ENCODE measurements at regions not wholly inside any gene's neighbourhood (a gene's known extent, or its start where the extent isn't known, plus 50 kb on each side); places are given as distances from the start of the nearest gene placed in this dataset.

DNA sequence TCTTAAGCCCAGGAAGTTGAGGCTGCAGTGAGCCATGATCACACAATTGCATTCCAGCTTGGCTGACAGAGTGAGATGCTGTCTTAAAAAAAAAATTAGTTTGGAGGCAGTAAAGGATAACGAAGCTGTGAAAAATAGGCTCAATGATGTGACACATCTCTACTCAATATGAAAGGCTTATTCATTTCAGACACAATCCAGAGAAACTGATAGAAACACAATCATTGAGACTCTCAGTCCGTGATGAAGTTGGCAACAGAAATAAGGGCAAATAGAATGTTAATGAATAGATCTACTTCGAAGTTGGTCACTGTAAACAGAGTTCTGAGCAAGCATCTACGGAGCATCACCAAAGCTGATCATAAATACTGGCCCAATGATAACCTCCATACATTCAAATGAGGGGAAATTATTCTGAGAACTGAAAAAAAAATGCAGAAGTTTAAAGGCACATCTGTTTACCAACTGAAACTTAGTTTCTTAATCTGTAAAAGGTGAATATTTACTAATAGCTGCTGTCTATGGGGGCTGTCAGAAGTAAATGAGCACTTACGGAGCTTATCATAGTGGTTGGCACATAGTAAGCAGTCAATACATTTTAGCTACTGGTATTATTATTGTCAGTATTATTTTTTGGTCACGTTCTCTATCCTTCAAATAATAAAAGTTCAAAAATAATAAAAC, 70.4 kb downstream of the AKR1B1 start:
- WGBS (ENCODE audit: low lambda C conversion rate) = 10% methylated on average over 6 of the region's 6 CpGs
- intact Hi-C loops (cut with micrococcal nuclease; ENCODE audit: unreplicated experiment) = no loop called here

DNA sequence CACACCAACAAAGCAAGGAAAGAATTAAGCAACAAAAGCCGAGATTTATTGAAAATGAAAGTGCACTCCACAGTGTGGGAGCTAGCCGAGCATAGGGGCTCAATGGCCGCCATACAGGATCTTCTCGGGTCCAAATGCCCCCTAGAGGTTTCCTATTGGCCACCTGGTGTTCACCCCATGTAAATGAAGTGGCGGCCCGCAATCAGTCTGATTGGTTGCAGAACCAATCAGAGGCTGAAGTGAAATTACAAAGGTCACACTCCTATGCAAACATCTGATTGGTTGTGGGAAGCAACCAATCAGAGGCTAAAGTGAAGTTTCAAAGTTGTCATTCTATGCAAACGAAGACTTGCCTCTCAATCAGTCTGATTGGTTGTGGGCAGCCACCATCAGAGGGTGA, 61.8 kb upstream of the SLC35B4 start:
- FAIRE-seq = no peak
- H2AFZ ChIP-seq (ENCODE audit: low read length) = no peak overlapping the region

More for the DNA sequence above, 70.4 kb downstream of the AKR1B1 start:
- POLR2A ChIA-PET = no interaction called here
- TF ChIP-seq JUND (CRISPR knock-in tag; IDR thresholded peaks at IDR 0.05) (no peak), ZNF354B (CRISPR knock-in tag; IDR thresholded peaks at IDR 0.05) (no peak), HOXD1 (CRISPR knock-in tag; IDR thresholded peaks at IDR 0.05) (no peak), KLF15 (CRISPR knock-in tag; IDR thresholded peaks at IDR 0.05; ENCODE audit: borderline replicate concordance) (no peak), FOXP1 (IDR thresholded peaks at IDR 0.05) (no peak), FOXP1 (CRISPR knock-in tag; IDR thresholded peaks at IDR 0.05) (no peak)
- H3K4me3 ChIP-seq (replicated peaks in 1 of 3; ENCODE audit: insufficient read depth in 1 of 3, low read depth in 2 of 3, low read length in 3 of 3) = no peak overlapping the region
- no peak for FAIRE-seq
- no peak for DNase-seq (ENCODE audit: low spot score)
- H3K4me1 ChIP-seq (ENCODE audit: insufficient read depth, low read length) = no peaks in the 10 kb centered on the region
- in situ Hi-C loops (cut with HindIII; ENCODE audit: extremely low pct_ligation_motif_present, low pct_unique_long_range_greater_than_20kb) = no loop called here
- no peaks in the 10 kb centered on the region for H3K27me3 ChIP-seq (ENCODE audit: control insufficient read depth in 1 of 2, insufficient read depth in 2 of 2, low read length in 2 of 2)
- H3K79me2 ChIP-seq (ENCODE audit: insufficient read depth, low read length) = no peaks in the 10 kb centered on the region
- H3K36me3 ChIP-seq (replicated peaks in 1 of 2; ENCODE audit: control insufficient read depth in 1 of 2, insufficient read depth in 2 of 2, low read length in 2 of 2) = no peaks in the 10 kb centered on the region
- no peaks in the 10 kb centered on the region for H4K20me1 ChIP-seq (ENCODE audit: insufficient read depth, low read length)
- no peak for ATAC-seq
- H3K9ac ChIP-seq (ENCODE audit: insufficient read depth, low read depth, low read length) = no peak overlapping the region
- H3K27ac ChIP-seq (ENCODE audit: extremely low read length, insufficient read depth, low read length) = no peak overlapping the region
- no peak overlapping the region for H2AFZ ChIP-seq (ENCODE audit: low read length)
- no peaks in the 10 kb centered on the region for H3K9me3 ChIP-seq (ENCODE audit: low read length)
- BruUV-seq (replicated peaks) = no TSS peak
- CTCF ChIA-PET (ENCODE audit: low intra/inter-chr PET ratio, low total read pairs) = no interaction called here
- no peak overlapping the region for H3K4me2 ChIP-seq (ENCODE audit: low read depth, low read length)

More for the DNA sequence above, 61.8 kb upstream of the SLC35B4 start:
- intact Hi-C loops (cut with micrococcal nuclease; ENCODE audit: unreplicated experiment) (no loop called here), in situ Hi-C loops (cut with HindIII; ENCODE audit: extremely low pct_ligation_motif_present, low pct_unique_long_range_greater_than_20kb) (no loop called here)
- no TSS peak for BruUV-seq (replicated peaks)
- H3K9ac ChIP-seq (ENCODE audit: insufficient read depth, low read depth, low read length) = no peak overlapping the region
- H3K9me3 ChIP-seq (ENCODE audit: low read length) = no peaks in the 10 kb centered on the region
- ChIA-PET CTCF (ENCODE audit: low intra/inter-chr PET ratio, low total read pairs) (no interaction called here), POLR2A (no interaction called here)
- DNase-seq (ENCODE audit: low spot score) = no peak
- no peaks in the 10 kb centered on the region for H3K36me3 ChIP-seq (replicated peaks in 1 of 2; ENCODE audit: control insufficient read depth in 1 of 2, insufficient read depth in 2 of 2, low read length in 2 of 2)
- TF ChIP-seq, protein P1, sequence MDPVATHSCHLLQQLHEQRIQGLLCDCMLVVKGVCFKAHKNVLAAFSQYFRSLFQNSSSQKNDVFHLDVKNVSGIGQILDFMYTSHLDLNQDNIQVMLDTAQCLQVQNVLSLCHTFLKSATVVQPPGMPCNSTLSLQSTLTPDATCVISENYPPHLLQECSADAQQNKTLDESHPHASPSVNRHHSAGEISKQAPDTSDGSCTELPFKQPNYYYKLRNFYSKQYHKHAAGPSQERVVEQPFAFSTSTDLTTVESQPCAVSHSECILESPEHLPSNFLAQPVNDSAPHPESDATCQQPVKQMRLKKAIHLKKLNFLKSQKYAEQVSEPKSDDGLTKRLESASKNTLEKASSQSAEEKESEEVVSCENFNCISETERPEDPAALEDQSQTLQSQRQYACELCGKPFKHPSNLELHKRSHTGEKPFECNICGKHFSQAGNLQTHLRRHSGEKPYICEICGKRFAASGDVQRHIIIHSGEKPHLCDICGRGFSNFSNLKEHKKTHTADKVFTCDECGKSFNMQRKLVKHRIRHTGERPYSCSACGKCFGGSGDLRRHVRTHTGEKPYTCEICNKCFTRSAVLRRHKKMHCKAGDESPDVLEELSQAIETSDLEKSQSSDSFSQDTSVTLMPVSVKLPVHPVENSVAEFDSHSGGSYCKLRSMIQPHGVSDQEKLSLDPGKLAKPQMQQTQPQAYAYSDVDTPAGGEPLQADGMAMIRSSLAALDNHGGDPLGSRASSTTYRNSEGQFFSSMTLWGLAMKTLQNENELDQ (CRISPR knock-in tag; IDR thresholded peaks at IDR 0.05; ENCODE audit: borderline replicate concordance) = no peak
- TF ChIP-seq SALL2 (CRISPR knock-in tag; IDR thresholded peaks at IDR 0.05) (no peak), SNRNP70 (IDR thresholded peaks at IDR 0.05; ENCODE audit: low read depth, low read length) (no peak), SIN3A (IDR thresholded peaks at IDR 0.05; ENCODE audit: borderline replicate concordance, low read depth, low read length) (no peak), KDM5A (IDR thresholded peaks at IDR 0.05; ENCODE audit: borderline replicate concordance, low read length) (no peak), ZNF550 (CRISPR knock-in tag; IDR thresholded peaks at IDR 0.05; ENCODE audit: borderline replicate concordance) (no peak), ZIK1 (CRISPR knock-in tag; IDR thresholded peaks at IDR 0.05; ENCODE audit: borderline replicate concordance, low read depth) (no peak), SCMH1 (CRISPR knock-in tag; IDR thresholded peaks at IDR 0.05; ENCODE audit: borderline replicate concordance) (no peak), ARNT (IDR thresholded peaks at IDR 0.05) (no peak)
- TF ChIP-seq, protein P2, sequence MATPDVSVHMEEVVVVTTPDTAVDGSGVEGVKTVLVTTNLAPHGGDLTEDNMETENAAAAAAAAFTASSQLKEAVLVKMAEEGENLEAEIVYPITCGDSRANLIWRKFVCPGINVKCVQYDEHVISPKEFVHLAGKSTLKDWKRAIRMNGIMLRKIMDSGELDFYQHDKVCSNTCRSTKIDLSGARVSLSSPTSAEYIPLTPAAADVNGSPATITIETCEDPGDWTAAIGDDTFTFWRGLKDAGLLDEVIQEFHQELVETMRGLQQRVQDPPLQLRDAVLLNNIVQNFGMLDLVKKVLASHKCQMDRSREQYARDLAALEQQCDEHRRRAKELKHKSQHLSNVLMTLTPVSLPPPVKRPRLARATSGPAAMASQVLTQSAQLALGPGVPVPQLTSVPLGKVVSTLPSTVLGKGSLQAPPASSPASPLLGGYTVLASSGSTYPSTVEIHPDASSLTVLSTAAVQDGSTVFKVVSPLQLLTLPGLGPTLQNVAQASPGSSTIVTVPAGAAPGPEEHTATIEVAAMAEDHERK (CRISPR knock-in tag; IDR thresholded peaks at IDR 0.05; ENCODE audit: low read depth) = no peak
- H3K4me3 ChIP-seq (replicated peaks in 1 of 3; ENCODE audit: insufficient read depth in 1 of 3, low read depth in 2 of 3, low read length in 3 of 3) = no peak overlapping the region
- 68% methylated on average over 7 of the region's 7 CpGs for WGBS (ENCODE audit: low lambda C conversion rate)
- peaks cover 19% of the 10 kb centered on the region for H3K4me1 ChIP-seq (ENCODE audit: insufficient read depth, low read length)
- no peak overlapping the region for H3K4me2 ChIP-seq (ENCODE audit: low read depth, low read length)
- H3K79me2 ChIP-seq (ENCODE audit: insufficient read depth, low read length) = no peaks in the 10 kb centered on the region
- no peak overlapping the region for H3K27ac ChIP-seq (ENCODE audit: extremely low read length, insufficient read depth, low read length)
- H3K27me3 ChIP-seq (ENCODE audit: control insufficient read depth in 1 of 2, insufficient read depth in 2 of 2, low read length in 2 of 2) = no peaks in the 10 kb centered on the region; a peak in 1 of 5 replicates
- ATAC-seq = no peak
- H4K20me1 ChIP-seq (ENCODE audit: insufficient read depth, low read length) = no peaks in the 10 kb centered on the region
